GM21360 (cell line): ENCODE measurements at regions not wholly inside any gene's neighbourhood (a gene's known extent, or its start where the extent isn't known, plus 50 kb on each side); places are given as distances from the start of the nearest gene placed in this dataset.

Experiments
- ATAC-seq: cut with Tn5 transposase; IDR thresholded peaks from one replicate; pipeline ENCODE4 v1.9.1; 2021; ENCODE audit warnings: mild to moderate bottlenecking, moderate library complexity; ENCODE audit not compliant: unreplicated experiment

GRCh38 chr12:91347481-91348214 lies 165.0 kb upstream of the DCN start:
- ATAC-seq = no peak

GRCh38 chr12:91346827-91347226 lies 164.2 kb upstream of the DCN start:
- no peak for ATAC-seq

GRCh38 chr12:91344408-91344807 lies 161.8 kb upstream of the DCN start:
- ATAC-seq = no peak

- ATAC-seq = no peak
Measured at GRCh38 chr12:91343010-91343409, 160.4 kb upstream of the DCN start.

DNA sequence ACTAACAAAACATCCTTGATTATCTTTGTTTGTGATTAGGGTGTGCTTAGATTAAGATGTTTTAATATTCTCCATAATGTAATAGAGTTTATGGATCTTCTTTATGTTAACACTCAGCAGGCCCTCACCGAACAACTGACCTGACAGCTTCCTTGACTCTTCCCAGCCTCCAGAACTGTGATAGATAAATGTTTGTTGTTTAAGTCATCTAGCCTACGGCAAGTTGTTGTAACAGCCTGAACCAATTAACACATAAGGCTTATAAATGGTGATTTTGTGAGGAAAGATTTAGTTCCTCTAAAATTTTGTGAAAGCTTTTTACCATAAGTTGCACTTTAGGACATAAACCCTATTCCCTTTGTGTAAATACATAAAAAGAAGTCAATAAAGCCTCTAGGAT lies 156.5 kb upstream of the DCN start:
- ATAC-seq = no peak

DNA sequence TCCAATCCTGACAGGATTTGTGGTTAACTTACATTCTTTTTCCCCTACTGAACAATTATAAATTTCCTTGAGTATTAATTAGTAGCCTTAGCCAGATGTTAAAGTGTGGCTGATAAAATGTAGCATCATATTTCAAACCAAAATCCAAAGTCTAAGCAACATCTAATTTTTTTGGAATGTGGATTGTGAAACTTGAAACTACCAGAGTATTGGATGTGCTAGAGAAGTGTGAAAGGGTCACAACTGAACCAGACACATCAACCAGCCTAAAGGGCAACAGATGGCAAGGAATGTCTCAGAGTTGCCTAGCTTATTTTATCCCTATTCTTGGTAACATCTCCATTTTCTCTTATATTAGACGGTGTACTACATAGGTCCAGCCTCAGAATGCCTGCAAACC lies 153.1 kb upstream of the DCN start:
- no peak for ATAC-seq

GRCh38 chr12:91333966-91334365 lies 151.3 kb upstream of the DCN start:
- ATAC-seq = no peak

- ATAC-seq = no peak
Measured at GRCh38 chr12:91332302-91332701, 149.7 kb upstream of the DCN start.

DNA sequence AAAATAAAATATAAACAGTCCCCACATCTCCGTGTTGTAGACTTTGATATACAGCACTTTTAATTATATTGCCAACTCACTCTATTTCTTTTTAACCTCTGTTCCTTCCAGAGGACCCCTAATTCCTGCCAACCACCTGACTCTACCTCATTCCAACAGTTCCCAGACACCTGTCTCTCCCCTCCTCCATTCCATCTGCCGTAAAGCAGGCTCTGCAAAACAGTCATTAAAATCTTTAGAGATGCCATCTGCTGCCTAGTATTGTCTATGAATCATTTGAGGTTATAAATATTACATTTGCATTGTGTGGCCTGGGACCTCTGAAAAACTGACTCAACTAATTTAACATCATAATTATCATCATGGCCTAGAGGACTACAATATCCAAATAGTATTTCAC lies 148.8 kb upstream of the DCN start:
- ATAC-seq = no peak

GRCh38 chr12:91328451-91328850 lies 145.8 kb upstream of the DCN start:
- no peak for ATAC-seq

- ATAC-seq = no peak
Measured at GRCh38 chr12:91327889-91328288, 145.3 kb upstream of the DCN start.

DNA sequence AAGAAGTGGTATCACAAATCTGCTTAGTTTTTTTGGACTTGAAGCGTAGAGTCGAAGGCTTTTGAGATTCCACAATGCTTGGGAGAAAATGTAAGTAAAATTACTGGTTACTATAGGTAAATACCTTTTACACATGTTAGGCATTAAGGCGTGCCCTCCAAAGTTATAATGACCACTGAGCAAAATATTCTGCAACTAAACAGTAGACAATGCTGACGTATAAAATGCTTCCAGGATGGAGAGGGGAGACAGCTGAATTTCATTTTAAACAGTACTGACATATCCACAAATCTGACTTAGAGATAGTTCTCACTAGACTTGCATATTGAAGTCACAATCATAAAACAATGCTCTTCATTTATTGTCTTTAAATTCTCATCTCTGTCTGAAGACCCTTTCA lies 144.5 kb upstream of the DCN start:
- ATAC-seq = no peak

- peak; percentile 71 for ATAC-seq
Measured at GRCh38 chr12:91326058-91327027, 143.7 kb upstream of the DCN start.

DNA sequence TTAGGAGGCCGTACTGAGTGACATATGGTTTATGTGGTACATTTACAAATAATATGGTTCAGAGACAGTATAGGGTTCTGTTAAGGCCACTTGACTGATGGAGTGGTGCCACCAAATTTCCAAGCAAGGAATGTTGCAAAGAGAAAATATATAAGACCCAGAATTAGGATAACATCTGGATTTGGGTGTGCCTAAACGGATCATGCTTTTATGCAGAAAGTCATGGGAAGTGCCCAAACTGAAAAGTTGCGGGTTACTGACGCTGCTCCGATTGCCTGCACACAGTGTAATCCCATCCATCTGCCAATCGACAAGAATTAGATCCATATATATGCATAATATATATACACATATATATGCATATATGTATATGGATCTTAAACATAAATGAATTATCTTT lies 138.4 kb upstream of the DCN start:
- no peak for ATAC-seq

DNA sequence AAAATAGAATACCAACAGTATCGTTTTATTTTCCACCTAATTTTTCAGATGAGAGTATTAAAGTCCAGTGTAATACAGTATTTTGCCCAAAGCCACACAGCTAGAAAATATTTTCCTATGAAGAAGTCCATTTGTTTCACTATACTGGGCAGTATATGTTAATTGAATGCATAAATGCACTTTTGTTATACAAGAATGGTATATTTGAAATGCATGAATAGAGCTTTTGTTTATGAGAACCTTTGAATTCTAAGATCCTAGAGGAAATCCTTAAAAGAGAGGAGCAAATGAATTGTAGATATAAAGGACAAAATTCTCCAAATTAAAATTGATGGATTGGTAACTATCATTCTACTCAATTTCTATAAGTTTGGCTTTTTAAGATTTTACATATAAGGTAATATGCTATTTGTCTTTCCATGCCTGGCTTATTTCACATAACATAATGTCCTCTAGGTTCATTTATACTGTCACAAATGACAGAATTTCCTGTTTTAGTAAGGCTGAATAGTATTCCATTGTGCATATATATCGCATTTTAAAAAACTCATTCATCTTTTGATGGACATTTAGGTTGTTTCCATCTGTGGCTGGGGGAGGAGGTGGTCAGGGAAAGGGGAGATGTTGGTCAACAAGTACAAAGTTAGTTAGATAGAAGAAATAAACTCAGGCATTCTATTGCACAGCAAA lies 136.6 kb upstream of the DCN start:
- ATAC-seq = no peak

DNA sequence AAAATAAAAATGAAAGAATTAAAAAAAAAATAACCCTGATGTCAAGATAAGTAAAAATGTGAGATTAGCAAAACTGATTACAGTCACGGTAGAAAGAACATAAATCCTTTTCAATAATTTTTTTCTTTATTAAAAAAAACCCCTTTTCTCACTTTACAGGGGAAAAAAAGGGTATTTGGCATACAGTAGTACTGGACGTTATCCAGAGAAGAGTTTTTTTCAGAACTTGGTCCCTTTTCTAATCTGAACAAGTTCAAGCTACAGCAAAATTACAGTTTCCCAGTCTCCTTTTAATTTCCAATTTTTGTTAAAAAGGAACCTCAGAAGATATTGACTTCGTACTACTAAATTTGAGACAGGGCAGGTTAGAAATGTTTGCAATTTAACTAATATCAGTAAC lies 134.7 kb upstream of the DCN start:
- ATAC-seq = no peak

- no peak for ATAC-seq
Measured at GRCh38 chr12:91316907-91317269, 134.3 kb upstream of the DCN start.

DNA sequence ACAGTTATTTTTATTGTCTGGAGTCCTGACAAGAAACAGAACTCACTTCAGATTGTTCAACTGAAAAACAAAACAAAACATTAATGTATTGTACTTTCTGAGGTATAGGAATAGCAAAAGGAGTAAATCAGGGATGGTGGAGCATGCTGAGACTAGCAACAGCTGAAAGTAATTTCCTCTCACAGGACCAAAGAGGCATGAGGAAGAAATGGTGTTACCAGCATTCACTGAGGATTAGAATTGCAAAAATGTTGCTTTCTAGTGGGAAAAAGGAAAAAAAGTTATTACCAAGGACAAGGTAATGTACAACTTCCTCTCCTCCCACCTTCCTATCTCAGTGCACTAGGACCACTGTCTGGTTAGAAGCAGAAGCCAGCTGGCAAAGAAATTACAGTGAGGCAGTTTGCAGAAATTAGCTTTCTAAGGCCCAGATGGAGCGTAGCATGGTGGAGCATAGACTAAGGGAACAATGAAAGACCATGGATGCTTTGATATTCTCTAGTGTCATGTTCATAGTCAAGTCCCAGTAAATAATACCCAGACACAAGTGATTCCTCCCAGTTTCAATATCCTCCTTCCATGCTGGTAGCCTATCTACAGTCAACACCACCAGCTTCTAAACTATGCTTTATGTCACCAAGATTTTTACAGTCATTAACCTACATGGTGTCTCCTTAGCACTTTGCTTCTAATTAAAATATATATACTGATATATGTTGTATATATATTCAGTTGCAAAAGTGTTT lies 133.7 kb upstream of the DCN start:
- ATAC-seq = no peak

GRCh38 chr12:91311081-91311480 lies 128.5 kb upstream of the DCN start:
- ATAC-seq = no peak

DNA sequence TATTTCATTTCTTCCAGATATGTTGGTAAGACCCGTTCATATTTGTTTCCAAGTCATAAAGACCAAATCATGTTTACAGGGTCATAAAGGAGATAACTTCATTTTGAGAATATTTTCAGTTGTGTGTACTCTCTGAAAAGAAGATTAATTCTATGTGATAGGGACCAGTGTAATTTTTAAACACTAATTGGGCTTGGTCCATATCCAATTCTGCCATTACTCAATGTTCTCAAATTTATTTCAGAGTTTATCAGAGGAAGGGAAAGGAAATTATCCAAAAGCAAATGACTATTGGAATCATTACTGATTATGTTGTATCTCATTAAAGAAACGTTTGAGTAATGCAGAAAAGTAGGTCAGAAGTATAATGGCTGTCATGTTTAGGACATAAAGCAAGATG lies 126.8 kb upstream of the DCN start:
- ATAC-seq = no peak
